Stimulated activated naive CD4-positive, alpha-beta T cell (primary cell): ENCODE measurements at regions not wholly inside any gene's neighbourhood (a gene's known extent, or its start where the extent isn't known, plus 50 kb on each side); places are given as distances from the start of the nearest gene placed in this dataset.
"Not testable (repeated sequence)": the region's sequence is repeated elsewhere in the genome, so short reads cannot be mapped to it uniquely, and the experiment has no call there.

ENCODE experiments used
- DNase-seq, 6 experiments: peaks; one replicate each; lab custom pipeline; 2025; lab: John Stamatoyannopoulos, UW

DNA sequence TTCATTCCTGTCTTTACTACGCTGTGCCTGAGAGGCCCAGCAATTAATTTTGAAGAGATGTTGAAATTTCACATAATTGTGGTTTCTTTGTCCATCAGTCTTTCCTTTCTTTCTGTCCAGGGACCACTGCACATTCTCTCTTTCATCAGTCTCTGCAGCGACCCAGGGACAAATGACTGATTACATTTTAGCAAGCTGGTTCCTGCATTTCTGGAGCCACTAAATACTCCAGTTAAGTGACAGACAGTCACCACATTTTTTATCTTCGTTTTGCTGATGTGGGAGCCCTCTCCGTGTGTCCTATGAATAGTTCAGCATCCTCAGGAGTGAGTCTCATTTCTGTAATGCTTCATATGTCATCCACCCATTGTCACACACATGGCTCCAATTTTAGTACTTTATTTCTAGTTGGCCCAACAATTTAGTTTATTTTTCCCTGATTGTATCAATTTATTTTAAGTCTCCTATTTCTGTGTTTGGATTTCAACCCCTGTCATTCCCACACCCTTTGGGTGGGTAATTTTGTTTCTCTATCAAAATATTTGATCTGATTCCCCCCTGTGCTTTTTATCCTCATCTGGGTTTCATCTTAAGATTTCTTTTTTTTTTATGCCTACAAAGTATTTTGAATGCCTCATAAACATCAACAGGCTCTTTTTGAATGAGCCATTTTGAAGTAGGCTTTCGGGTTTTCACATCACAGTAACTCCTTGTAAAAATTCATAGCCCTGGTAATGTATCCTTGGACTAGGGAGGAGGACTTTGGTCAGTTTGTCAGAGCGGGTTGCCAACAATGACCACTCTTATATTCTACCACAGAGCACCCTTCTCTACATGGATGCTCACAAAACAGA is 1196.5 kb downstream of the GALC start:
- DNase-seq: no peak

DNA sequence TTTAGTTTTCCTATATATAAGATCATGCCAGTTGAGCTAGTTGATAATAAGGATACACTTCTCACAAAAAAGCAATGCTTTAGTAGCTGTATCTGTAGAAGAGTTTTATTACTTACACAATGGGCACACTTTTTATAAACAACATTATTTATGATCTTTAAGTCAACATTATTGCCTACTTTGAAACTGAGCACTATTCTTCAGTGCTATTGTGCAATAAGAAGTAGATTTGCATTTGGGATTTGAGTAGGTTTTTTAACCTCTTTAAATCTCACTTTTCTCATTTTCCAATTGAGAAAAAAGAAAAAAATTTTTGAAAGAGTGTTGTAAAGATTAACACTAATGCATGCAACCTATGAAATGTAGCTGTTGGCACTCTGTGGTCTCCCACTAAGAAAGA is 1198.3 kb downstream of the GALC start:
- DNase-seq: no peak

DNA sequence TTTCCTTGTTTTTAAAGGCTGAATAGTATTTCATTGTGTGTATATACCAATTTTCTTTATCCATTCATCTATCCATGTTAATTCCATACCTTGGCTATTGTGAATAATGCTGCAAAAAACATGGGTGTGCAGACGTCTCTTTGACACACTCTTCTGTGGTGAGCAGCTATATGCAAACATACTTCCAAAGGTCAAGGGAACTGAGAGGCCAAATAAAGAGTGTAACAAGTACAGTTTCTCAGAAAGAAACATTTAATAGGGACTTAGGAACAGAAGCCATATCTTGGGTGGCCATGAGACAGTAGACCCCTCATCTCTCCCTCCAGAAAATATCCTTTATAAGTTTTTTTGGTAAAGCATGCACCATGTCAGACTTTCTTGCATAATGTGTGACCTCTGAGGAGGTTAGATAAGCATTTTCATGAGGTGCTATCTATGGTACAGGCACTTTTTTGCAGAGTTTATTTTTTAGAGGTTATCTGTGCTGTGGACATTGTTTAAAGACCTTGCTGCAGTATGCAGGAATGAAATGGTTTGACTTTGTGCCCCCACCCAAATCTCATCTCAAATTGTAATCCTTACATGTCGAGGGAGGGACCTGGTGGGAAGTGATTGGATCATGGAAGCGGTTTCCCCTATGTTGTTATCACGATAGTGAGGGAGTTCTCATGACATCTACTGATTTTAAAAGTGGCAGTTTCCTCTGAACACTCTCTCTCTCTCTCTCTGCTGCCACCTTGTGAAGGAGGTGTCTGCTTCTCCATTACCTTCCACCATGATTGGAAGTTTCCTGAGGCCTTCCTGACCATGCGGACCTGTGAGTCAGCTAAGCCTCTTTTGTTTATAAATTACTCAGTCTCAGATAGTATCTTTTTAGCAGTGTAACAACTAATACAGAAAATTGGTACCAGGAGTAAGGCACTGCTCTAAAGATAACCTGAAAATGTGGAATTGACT is 1202.3 kb downstream of the GALC start:
- no peak for DNase-seq

GRCh38 chr14:86788224-86788623 is 1204.8 kb downstream of the GALC start:
- no peak for DNase-seq

GRCh38 chr14:86787717-86788116 is 1205.3 kb downstream of the GALC start:
- DNase-seq: no peak

DNA sequence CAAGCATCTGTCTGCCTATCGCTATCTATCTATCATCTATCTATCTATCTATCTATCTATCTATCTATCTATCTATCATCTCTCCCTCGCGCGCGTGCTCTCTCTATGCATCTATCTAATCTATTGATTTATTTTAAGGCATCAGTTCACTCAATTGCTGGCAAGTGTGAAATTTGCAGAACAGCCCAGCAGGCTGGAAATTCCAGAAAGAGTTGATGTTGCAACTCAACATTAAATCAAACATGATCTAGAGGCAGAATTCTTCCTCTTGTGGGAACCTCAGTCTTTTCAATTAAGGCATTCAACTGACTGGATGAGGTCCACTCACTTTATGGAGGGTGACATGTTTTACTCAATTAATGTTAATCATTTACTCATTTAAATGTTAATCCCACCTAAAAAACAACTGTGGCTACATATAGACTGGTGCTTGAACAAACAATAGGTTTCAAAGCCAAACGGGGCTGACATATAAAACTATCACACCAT is 1210.8 kb downstream of the GALC start:
- no peak for DNase-seq

DNA sequence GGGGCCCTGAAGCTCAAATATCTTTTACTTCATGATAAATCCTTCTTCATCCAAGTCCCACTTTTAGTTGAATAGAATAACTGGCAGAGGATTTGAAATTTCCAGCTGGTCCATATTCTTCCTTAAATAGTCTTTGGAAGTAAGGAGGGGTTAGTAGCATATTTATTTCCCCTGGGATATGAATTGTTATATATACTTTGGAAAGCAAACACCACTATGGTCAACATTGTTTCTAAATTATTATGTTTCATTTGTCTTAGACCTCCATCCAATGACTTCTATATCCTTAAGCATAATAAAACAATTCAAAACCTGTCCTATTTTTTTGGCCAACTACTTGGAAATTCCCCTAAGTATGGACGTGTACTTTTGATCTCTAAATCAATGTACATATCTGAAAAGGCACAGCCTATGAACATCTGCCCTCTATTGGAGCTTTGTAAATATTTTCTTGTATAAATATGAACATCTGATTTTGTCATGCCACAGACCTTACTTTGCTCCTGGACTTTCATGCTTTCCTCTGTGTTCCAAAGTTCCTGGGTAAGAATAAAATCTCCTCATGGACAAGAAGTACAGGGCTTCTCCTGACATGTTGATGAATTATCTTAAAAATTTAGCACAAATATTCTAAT is 1212.0 kb downstream of the GALC start:
- DNase-seq: no peak

DNA sequence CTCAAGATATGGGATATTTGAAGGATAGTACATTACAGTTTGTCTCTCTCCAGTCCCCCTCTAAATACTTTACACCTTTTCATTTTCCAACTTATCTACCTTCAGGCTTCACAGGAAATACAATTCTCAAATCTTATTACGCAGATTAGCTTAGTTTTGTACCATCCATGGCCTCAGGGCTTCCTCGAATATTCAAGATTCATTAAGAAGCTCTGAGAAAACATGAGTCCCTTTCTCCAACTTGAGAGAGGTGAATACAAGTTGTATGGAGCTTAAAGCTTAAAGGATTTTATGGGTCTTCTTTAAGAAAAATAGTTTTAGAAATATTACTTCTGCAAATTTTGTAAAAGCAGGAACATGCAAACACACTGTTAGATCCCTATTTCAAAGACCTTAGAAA is 1212.5 kb downstream of the GALC start:
- DNase-seq: no peak

GRCh38 chr14:86779416-86779815 is 1213.6 kb downstream of the GALC start:
- no peak for DNase-seq

- DNase-seq: no peak
Observed at GRCh38 chr14:86777963-86778602, 1214.9 kb downstream of the GALC start.

GRCh38 chr14:86775896-86776295 is 1217.1 kb downstream of the GALC start:
- not testable (repeated sequence) for DNase-seq

GRCh38 chr14:86774916-86775315 is 1218.1 kb downstream of the GALC start:
- no peak for DNase-seq

DNA sequence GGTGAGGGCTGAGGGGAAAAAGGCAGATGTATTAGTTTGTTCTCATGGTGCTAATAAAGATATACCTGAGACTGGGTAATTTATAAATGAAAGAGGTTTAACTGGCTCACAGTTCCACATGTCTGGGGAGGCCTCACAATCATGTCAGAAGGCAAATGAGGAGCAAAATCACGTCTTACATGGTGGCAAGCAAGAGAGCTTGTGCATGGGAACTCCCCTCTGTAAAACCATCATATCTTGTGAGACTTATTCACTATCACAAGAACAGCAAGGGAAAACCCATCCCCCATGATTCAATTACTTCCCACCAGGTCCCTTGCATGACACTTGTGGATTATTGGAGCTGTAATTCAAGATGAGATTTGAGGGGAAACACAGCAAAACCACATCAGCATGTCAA is 1220.9 kb downstream of the GALC start:
- no peak for DNase-seq

DNA sequence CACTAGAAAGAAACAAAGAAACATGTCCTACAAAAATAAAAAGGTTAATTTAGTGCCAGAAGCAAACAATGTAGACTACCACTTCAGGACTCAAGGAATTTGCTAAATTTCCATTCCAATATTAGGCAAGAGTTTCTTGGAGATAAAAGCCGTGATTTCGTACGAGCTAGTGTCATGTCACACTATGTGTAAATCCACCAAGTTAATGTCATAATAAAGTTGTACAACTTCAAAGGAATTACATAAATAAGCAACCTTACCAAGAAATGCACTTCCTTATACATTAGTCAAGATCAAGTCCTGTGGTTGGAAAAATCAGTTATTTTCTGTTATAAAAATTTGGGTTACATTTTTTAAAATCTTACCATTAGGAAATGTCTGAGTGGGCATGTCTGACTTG is 1222.8 kb downstream of the GALC start:
- no peak for DNase-seq

- DNase-seq: no peak
Observed at GRCh38 chr14:86766469-86766868, 1226.5 kb downstream of the GALC start.

- DNase-seq: no peak
Observed at GRCh38 chr14:86761611-86762010, 1231.4 kb downstream of the GALC start.

DNA sequence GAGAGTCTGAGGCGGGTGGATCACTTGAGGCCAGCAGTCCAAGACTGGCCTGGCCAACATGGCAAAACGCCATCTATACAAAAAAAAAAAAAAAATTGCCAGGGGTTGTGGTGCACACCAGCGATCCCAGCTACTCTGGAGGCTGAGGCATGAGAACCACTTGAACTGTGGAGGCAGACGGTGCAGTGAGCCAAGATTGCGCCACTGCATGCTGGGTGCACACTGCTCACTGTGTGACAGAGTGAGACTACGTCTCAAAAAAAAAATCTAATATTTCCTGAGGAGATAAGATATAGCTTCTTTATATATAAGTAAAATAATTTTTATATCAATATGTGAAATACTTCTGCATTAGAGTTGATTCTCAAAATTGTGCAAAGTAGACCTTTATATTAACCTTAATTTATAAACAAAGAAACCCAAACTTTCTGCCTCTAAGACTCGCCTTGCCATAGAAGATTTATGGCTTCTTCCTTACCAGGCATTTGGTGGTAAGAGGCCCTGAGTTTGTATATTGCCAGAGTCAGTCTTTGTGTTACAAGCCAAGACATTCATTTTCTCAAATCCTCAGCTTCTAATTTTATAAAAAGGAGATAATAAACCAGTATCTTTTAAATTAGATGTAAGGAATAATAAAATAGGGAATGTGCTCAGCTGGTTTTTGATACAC is 1226.7 kb downstream of the FLRT2 start:
- no peak for DNase-seq

DNA sequence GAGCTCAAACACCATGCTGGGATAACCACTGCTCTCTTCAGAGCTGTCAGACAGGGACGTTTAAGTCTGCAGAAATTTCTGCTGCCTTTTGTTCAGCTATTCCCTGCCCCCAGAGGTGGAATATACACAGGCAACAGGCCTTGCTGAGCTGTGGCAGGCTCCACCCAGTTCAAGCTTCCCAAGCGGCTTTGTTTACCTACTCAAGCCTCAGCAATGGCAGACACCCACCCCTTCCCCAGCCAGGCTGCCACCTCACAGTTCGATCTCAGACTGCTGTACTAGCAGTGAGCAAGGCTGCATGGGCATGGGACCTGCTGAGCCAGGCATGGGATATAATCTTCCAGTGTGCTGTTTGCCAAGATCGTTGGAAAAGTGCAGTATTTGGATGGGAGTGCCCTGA is 1220.5 kb downstream of the FLRT2 start:
- DNase-seq: not testable (repeated sequence)

DNA sequence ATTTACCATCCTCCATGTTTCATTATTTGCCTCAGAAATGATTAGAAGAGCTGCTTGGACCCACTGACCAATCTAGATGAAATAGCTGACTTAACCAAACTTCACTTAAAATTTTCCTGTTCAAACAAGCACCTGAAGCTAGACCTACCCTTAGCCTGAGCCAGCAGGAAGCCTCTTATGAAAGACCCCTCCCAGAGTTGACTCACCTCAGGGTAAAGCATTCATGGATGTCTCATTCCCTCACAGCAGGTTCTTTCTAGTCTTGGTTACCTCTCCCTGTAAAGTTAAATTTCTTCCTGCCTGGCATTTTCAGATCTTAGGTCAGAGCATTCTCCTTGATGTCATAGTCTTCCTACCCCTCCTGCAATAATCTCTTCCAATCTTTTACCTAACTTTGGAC is 1209.8 kb downstream of the FLRT2 start:
- DNase-seq: no peak

DNA sequence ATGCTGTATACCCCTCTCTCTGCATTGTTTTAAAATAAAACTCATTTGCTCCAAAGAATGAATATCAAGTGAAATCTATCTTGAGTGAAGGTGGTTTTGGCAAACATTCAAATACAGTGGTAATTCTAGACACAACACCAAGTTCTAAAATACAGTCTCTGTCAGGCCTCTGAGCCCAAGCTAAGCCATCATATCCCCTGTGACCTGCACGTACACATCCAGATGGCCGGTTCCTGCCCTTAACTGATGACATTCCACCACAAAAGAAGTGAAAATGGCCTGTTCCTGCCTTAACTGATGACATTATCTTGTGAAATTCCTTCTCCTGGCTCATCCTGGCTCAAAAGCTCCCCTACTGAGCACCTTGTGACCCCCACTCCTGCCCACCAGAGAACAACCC is 1201.5 kb downstream of the FLRT2 start:
- not testable (repeated sequence) for DNase-seq

DNA sequence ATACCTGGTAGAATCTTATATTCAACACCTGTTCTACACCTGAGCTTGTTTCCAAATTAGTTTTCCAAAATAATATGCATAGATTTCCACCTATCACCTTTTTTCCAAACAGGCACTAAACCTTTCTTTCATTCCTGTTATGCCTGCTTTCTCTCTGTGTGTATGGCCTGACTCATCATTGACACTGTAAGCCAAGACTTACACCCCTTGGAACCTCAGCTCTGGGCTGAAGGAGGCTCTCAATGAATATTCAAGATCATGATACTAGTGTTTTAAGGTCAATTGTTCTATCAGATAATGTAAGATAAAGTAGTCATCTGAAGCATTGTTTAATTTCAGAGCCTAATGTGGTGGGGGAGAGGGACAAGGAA is 1193.3 kb downstream of the FLRT2 start:
- DNase-seq: no peak
